Hepatocyte (in vitro differentiated cells): ENCODE measurements at regions not wholly inside any gene's neighbourhood (a gene's known extent, or its start where the extent isn't known, plus 50 kb on each side); places are given as distances from the start of the nearest gene placed in this dataset.

ENCODE experiments used
- DNase-seq: peaks from one replicate; pipeline ENCODE4 v3.0.0-alpha.2; 2016; ENCODE audit warnings: low spot score
- H2AFZ ChIP-seq: fragments of 200-600 bp; sonication (generic); 2 replicates; pipeline ENCODE4 v1.6.0; 2016; ENCODE audit warnings: antibody characterized with exemption, mild to moderate bottlenecking
- H3K27ac ChIP-seq: fragments of 200-600 bp; sonication (generic); 2 replicates; pipeline ENCODE4 v1.5.1; 2016; ENCODE audit warnings: mild to moderate bottlenecking
- H3K27me3 ChIP-seq: fragments of 200-600 bp; sonication (generic); 2 replicates; pipeline ENCODE4 v1.6.1; 2016
- H3K36me3 ChIP-seq: fragments of 200-600 bp; sonication (generic); replicated peaks from 2 replicates; pipeline ENCODE4 v1.5.1; 2016; ENCODE audit warnings: low read depth; ENCODE audit not compliant: insufficient read depth
- H3K4me1 ChIP-seq: fragments of 200-600 bp; sonication (generic); 2 replicates; pipeline ENCODE4 v1.5.1; 2016; ENCODE audit warnings: mild to moderate bottlenecking, moderate library complexity; ENCODE audit not compliant: insufficient read depth
- H3K4me2 ChIP-seq: fragments of 200-600 bp; sonication (generic); 2 replicates; pipeline ENCODE4 v1.6.0; 2016
- H3K4me3 ChIP-seq: fragments of 200-600 bp; sonication (generic); 2 replicates; pipeline ENCODE4 v1.5.1; 2016; ENCODE audit warnings: mild to moderate bottlenecking
- H3K79me2 ChIP-seq: fragments of 200-600 bp; sonication (generic); 2 replicates; pipeline ENCODE4 v1.6.0; 2017; ENCODE audit warnings: mild to moderate bottlenecking
- H3K9me2 ChIP-seq: fragments of 200-600 bp; sonication (generic); replicated peaks from 2 replicates; pipeline ENCODE4 v1.6.0; 2017; ENCODE audit warnings: mild to moderate bottlenecking; ENCODE audit not compliant: insufficient read depth
- H3K9me3 ChIP-seq: fragments of 200-600 bp; sonication (generic); 2 replicates; pipeline ENCODE4 v1.5.1; 2016; ENCODE audit warnings: low read depth, mild to moderate bottlenecking
- H4K20me1 ChIP-seq: fragments of 200-600 bp; sonication (generic); 2 replicates; pipeline ENCODE4 v1.6.0; 2016; ENCODE audit warnings: mild to moderate bottlenecking; ENCODE audit not compliant: insufficient read depth, poor library complexity, severe bottlenecking
- CTCF ChIP-seq: fragments of 200-600 bp; sonication (generic); IDR thresholded peaks from 2 replicates; pipeline ENCODE4 v1.5.1; 2016; ENCODE audit warnings: antibody characterized with exemption, mild to moderate bottlenecking; ENCODE audit not compliant: poor library complexity
- EZH2 ChIP-seq: fragments of 200-600 bp; sonication (generic); IDR thresholded peaks from 2 replicates; pipeline ENCODE4 v1.6.1; 2016; ENCODE audit warnings: antibody characterized with exemption, mild to moderate bottlenecking, borderline replicate concordance
- EZH2phosphoT487 ChIP-seq: fragments of 200-600 bp; sonication (generic); IDR thresholded peaks from one replicate; pipeline ENCODE4 v1.6.1; 2018; ENCODE audit warnings: antibody characterized with exemption, mild to moderate bottlenecking, low read depth, moderate library complexity; ENCODE audit not compliant: unreplicated experiment, severe bottlenecking
- WGBS: methylation state at CpG from one replicate; pipeline ENCODE4 v1.1.6; 2016; ENCODE audit warnings: low lambda C conversion rate; ENCODE audit errors: missing lambda C conversion rate; 5-methylcytosine and 5-hydroxymethylcytosine counted together

- Histone ChIP-seq H3K4me1 (peaks cover 6% of the 10 kb centered on the region), H3K79me2 (no peaks in the 10 kb centered on the region), H4K20me1 (no peaks in the 10 kb centered on the region), H3K4me3 (no peak overlapping the region), H2AFZ (no peak overlapping the region), H3K36me3 (no peaks in the 10 kb centered on the region), H3K9me2 (no peaks in the 10 kb centered on the region), H3K27ac (no peak overlapping the region), H3K4me2 (no peak overlapping the region), H3K9me3 (no peaks in the 10 kb centered on the region), H3K27me3 (no peaks in the 10 kb centered on the region)
- TF ChIP-seq CTCF: no peak
- TF ChIP-seq EZH2phosphoT487: no peak
- no peak for TF ChIP-seq EZH2
- 95% methylated on average over 2 of the region's 2 CpGs for WGBS
- DNase-seq: no peak
Observed at GRCh38 chr2:160694221-160694620, 200.6 kb upstream of the RBMS1 start.

GRCh38 chr2:160694631-160695030 lies 201.0 kb upstream of the RBMS1 start:
- Histone ChIP-seq H3K27me3 (no peaks in the 10 kb centered on the region), H2AFZ (no peak overlapping the region), H3K36me3 (no peaks in the 10 kb centered on the region), H3K9me2 (no peaks in the 10 kb centered on the region), H4K20me1 (no peaks in the 10 kb centered on the region), H3K4me2 (no peak overlapping the region), H3K27ac (no peak overlapping the region), H3K4me3 (no peak overlapping the region), H3K9me3 (no peaks in the 10 kb centered on the region), H3K4me1 (peaks cover 6% of the 10 kb centered on the region), H3K79me2 (no peaks in the 10 kb centered on the region)
- TF ChIP-seq CTCF (no peak), EZH2phosphoT487 (no peak), EZH2 (no peak)
- DNase-seq: no peak
- 41% methylated on average over 2 of the region's 2 CpGs for WGBS

GRCh38 chr2:160695402-160696086 lies 201.9 kb upstream of the RBMS1 start:
- Histone ChIP-seq H3K27ac (no peak overlapping the region), H3K4me3 (no peak overlapping the region), H3K4me2 (no peak overlapping the region), H3K9me2 (no peaks in the 10 kb centered on the region), H2AFZ (no peak overlapping the region), H3K9me3 (no peaks in the 10 kb centered on the region), H3K79me2 (no peaks in the 10 kb centered on the region), H3K36me3 (no peaks in the 10 kb centered on the region), H4K20me1 (no peaks in the 10 kb centered on the region), H3K27me3 (no peaks in the 10 kb centered on the region), H3K4me1 (peaks cover 6% of the 10 kb centered on the region)
- WGBS: 66% methylated on average over 3 of the region's 3 CpGs
- DNase-seq: no peak
- TF ChIP-seq EZH2: no peak
- no peak for TF ChIP-seq EZH2phosphoT487
- no peak for TF ChIP-seq CTCF
